H1 (cell line): ENCODE measurements at regions not wholly inside any gene's neighbourhood (a gene's known extent, or its start where the extent isn't known, plus 50 kb on each side); places are given as distances from the start of the nearest gene placed in this dataset.

Experiments
- CTCF ChIA-PET: fragments of 300-600 bp; sonication (Branson Sonifier 250); formaldehyde crosslinking; loops from one replicate; lab custom pipeline; 2021; ENCODE audit not compliant: partially characterized antibody; lab: Charles Lee
- POLR2A ChIA-PET: fragments of 300-600 bp; sonication (Branson Sonifier 250); formaldehyde crosslinking; loops from one replicate; lab custom pipeline; 2021; ENCODE audit warnings: inconsistent platforms; ENCODE audit not compliant: partially characterized antibody; lab: Charles Lee
- DNase-seq, 2 experiments: peaks; one replicate each; pipeline versions ENCODE4 v3.0.0 to v3.0.0-alpha.2; 2010 to 2022; ENCODE audit warnings: low spot score in 2 of 2, low read depth in 1 of 2, mixed read lengths in 1 of 2
- FAIRE-seq: peaks from 2 replicates; lab custom pipeline; 2011; peaks lifted over from hg19 to GRCh38; lab: Jason Lieb, UNC
- H2AFZ ChIP-seq: 2 replicates; pipeline ENCODE4 v1.8.1; 2012; ENCODE audit warnings: low read length, inconsistent platforms
- H2AK5ac ChIP-seq: 2 replicates; pipeline ENCODE4 v1.6.1; 2013; ENCODE audit warnings: low read depth, low read length
- H2BK120ac ChIP-seq: replicated peaks from 2 replicates; pipeline ENCODE3; 2013; ENCODE audit warnings: low read depth, low read length, inconsistent platforms
- H2BK12ac ChIP-seq: 2 replicates; pipeline ENCODE4 v1.6.1; 2013; ENCODE audit warnings: low read depth, low read length
- H2BK15ac ChIP-seq: 2 replicates; pipeline ENCODE4 v1.6.1; 2013; ENCODE audit warnings: low read length
- H2BK20ac ChIP-seq: 2 replicates; pipeline ENCODE4 v1.6.1; 2013; ENCODE audit warnings: low read length
- H2BK5ac ChIP-seq: 2 replicates; pipeline ENCODE4 v1.6.1; 2013; ENCODE audit warnings: low read depth, low read length
- H3K14ac ChIP-seq: 2 replicates; pipeline ENCODE4 v1.6.1; 2013; ENCODE audit warnings: inconsistent platforms; ENCODE audit not compliant: insufficient read length
- H3K18ac ChIP-seq: 2 replicates; pipeline ENCODE4 v1.6.1; 2013; ENCODE audit warnings: low read length; ENCODE audit errors: extremely low read depth
- H3K23ac ChIP-seq: 2 replicates; pipeline ENCODE4 v1.6.1; 2013; ENCODE audit warnings: inconsistent platforms; ENCODE audit not compliant: insufficient read length
- H3K23me2 ChIP-seq: 2 replicates; pipeline ENCODE4 v1.6.1; 2013; ENCODE audit warnings: low read depth, low read length
- H3K27ac ChIP-seq: 2 replicates; pipeline ENCODE4 v1.6.1; 2011; ENCODE audit warnings: low read depth, low read length, inconsistent platforms
- H3K27me3 ChIP-seq, 4 experiments: replicated peaks in 1 of 4; 1 replicate in 1 of 4; 2 replicates in 3 of 4; pipeline versions ENCODE4 v1.6.1 to v1.8.1; 2011 to 2013; ENCODE audit warnings: low read length in 3 of 4, mild to moderate bottlenecking in 3 of 4, inconsistent platforms in 2 of 4, mixed read lengths in 2 of 4, moderate library complexity in 1 of 4; ENCODE audit not compliant: control insufficient read depth in 3 of 4, insufficient read depth in 3 of 4; ENCODE audit errors: extremely low read depth in 1 of 4
- H3K36me3 ChIP-seq, 4 experiments: 2 replicates each; pipeline versions ENCODE4 v1.6.1 to v1.8.1; 2011 to 2013; ENCODE audit warnings: mild to moderate bottlenecking in 4 of 4, low read length in 3 of 4, moderate library complexity in 2 of 4, control low read depth in 1 of 4, inconsistent platforms in 1 of 4; ENCODE audit not compliant: insufficient read depth in 4 of 4, control insufficient read depth in 2 of 4
- H3K4ac ChIP-seq: replicated peaks from 2 replicates; pipeline ENCODE3; 2013; ENCODE audit warnings: low read length, low read depth, mixed read lengths, inconsistent platforms; ENCODE audit not compliant: insufficient read length
- H3K4me1 ChIP-seq, 4 experiments: replicated peaks in 1 of 4; 1 replicate in 1 of 4; 2 replicates in 3 of 4; pipeline versions ENCODE4 v1.6.1 to v1.8.1; 2011 to 2013; ENCODE audit warnings: low read length in 3 of 4, inconsistent platforms in 2 of 4, mixed read lengths in 1 of 4; ENCODE audit not compliant: insufficient read depth in 4 of 4, control insufficient read depth in 3 of 4
- H3K4me2 ChIP-seq, 2 experiments: 2 replicates each; pipeline versions ENCODE4 v1.6.1 to v1.8.1; 2011 to 2013; ENCODE audit warnings: low read depth in 2 of 2, low read length in 2 of 2, control low read depth in 1 of 2, inconsistent platforms in 1 of 2, mild to moderate bottlenecking in 1 of 2; ENCODE audit not compliant: insufficient read depth in 1 of 2
- H3K4me3 ChIP-seq, 4 experiments: fragments of 200-600, 300-600 bp in 1 of 4; sonication (generic), shearing (Covaris generic), sonication (Bioruptor Twin) in 1 of 4; 2 replicates each; pipeline versions ENCODE4 v1.5.1 to v1.8.1; 2011 to 2016; ENCODE audit warnings: low read length in 4 of 4, low read depth in 3 of 4, control low read depth in 2 of 4, inconsistent platforms in 2 of 4, mild to moderate bottlenecking in 2 of 4, mixed read lengths in 1 of 4, moderate library complexity in 1 of 4; ENCODE audit not compliant: insufficient read depth in 2 of 4; ENCODE audit errors: extremely low read depth in 1 of 4
- H3K56ac ChIP-seq: replicated peaks from 2 replicates; pipeline ENCODE3; 2013; ENCODE audit warnings: low read depth, mild to moderate bottlenecking, mixed read lengths, low read length, inconsistent platforms; ENCODE audit not compliant: insufficient read length
- H3K79me1 ChIP-seq: 2 replicates; pipeline ENCODE4 v1.6.1; 2013; ENCODE audit warnings: low read depth, low read length, control low read depth
- H3K79me2 ChIP-seq, 2 experiments: 2 replicates each; pipeline versions ENCODE4 v1.6.1 to v1.8.1; 2012 to 2013; ENCODE audit warnings: low read length in 2 of 2, mild to moderate bottlenecking in 2 of 2, inconsistent platforms in 1 of 2; ENCODE audit not compliant: insufficient read depth in 2 of 2, control insufficient read depth in 1 of 2
- H3K9ac ChIP-seq, 4 experiments: replicated peaks in 1 of 4; 1 replicate in 1 of 4; 2 replicates in 3 of 4; pipeline versions ENCODE4 v1.6.1 to v1.8.1; 2011 to 2013; ENCODE audit warnings: low read depth in 3 of 4, low read length in 3 of 4, control low read depth in 2 of 4, mild to moderate bottlenecking in 2 of 4, moderate library complexity in 2 of 4, inconsistent platforms in 1 of 4; ENCODE audit errors: extremely low read depth in 1 of 4
- H3K9me3 ChIP-seq, 2 experiments: 2 replicates each; pipeline versions ENCODE4 v1.6.1 to v1.8.1; 2012 to 2013; ENCODE audit warnings: mild to moderate bottlenecking in 2 of 2, moderate library complexity in 2 of 2, control low read depth in 1 of 2, inconsistent platforms in 1 of 2, low read depth in 1 of 2, low read length in 1 of 2, mixed read lengths in 1 of 2; ENCODE audit not compliant: insufficient read depth in 2 of 2
- H4K20me1 ChIP-seq, 2 experiments: replicated peaks in 1 of 2; 2 replicates each; pipeline versions ENCODE3 to v1.8.1; 2011 to 2013; ENCODE audit warnings: inconsistent platforms in 2 of 2, low read length in 2 of 2, mild to moderate bottlenecking in 1 of 2; ENCODE audit not compliant: insufficient read depth in 2 of 2, control insufficient read depth in 1 of 2
- H4K5ac ChIP-seq: 2 replicates; pipeline ENCODE4 v1.6.1; 2013; ENCODE audit warnings: low read length, low read depth, mixed read lengths, inconsistent platforms; ENCODE audit not compliant: insufficient read length
- H4K8ac ChIP-seq: 2 replicates; pipeline ENCODE4 v1.8.0; 2013; ENCODE audit warnings: mild to moderate bottlenecking, moderate library complexity, low read length, inconsistent platforms; ENCODE audit not compliant: insufficient read depth; ENCODE audit errors: extremely low read depth
- H4K91ac ChIP-seq: replicated peaks from 2 replicates; pipeline ENCODE3; 2013; ENCODE audit warnings: low read length, mixed read lengths, inconsistent platforms; ENCODE audit not compliant: insufficient read length
- GTF2F1 ChIP-seq: IDR thresholded peaks from 2 replicates; pipeline ENCODE4 v1.6.1; 2012; ENCODE audit warnings: low read depth, low read length, improper control_type of control experiment, borderline replicate concordance
- JUN ChIP-seq: IDR thresholded peaks from 2 replicates; pipeline ENCODE4 v1.6.1; 2011; ENCODE audit warnings: low read depth, mild to moderate bottlenecking, improper control_type of control experiment, low read length
- POLR2A ChIP-seq, 2 experiments: IDR thresholded peaks; 1 replicate in 1 of 2; 2 replicates in 1 of 2; pipeline ENCODE4 v1.6.1; 2011; ENCODE audit warnings: low read depth in 2 of 2, low read length in 2 of 2, mild to moderate bottlenecking in 2 of 2; ENCODE audit errors: control extremely low read depth in 1 of 2
- RFX5 ChIP-seq: IDR thresholded peaks from 2 replicates; pipeline ENCODE4 v1.6.1; 2011; ENCODE audit warnings: low read depth, low read length, improper control_type of control experiment, borderline replicate concordance
- SIN3A ChIP-seq, 2 experiments: IDR thresholded peaks in 1 of 2; conservative IDR thresholded peaks in 1 of 2; 2 replicates each; pipeline ENCODE4 v1.6.1; 2011 to 2012; ENCODE audit warnings: low read length in 2 of 2, improper control_type of control experiment in 1 of 2, low read depth in 1 of 2, mild to moderate bottlenecking in 1 of 2
- WGBS, 2 experiments: shearing (Covaris generic) in 1 of 2; methylation state at CpG; one replicate each; pipeline versions ENCODE4 v1.1.6 to v1.1.7; 2013 to 2015; ENCODE audit warnings: low lambda C conversion rate in 2 of 2, mixed read lengths in 2 of 2, inconsistent platforms in 1 of 2, low coverage in 1 of 2, missing lambda C conversion rate in 1 of 2; ENCODE audit not compliant: insufficient replicate concordance in 2 of 2, insufficient coverage in 1 of 2, insufficient read length in 1 of 2; ENCODE audit errors: extremely low coverage in 1 of 2, missing lambda C conversion rate in 1 of 2; 5-methylcytosine and 5-hydroxymethylcytosine counted together

GRCh38 chr1:38507563-38507962 lies 352.0 kb downstream of the RRAGC start:
- POLR2A ChIA-PET: interaction anchor here (1.1 kb wide), 2 partner anchors 83 to 461 kb away, joined by 3 read pairs; partner anchors contain the start of gene POU3F1
- DNase-seq (no peak), FAIRE-seq (no peak)
- Histone ChIP-seq H3K18ac (no peak overlapping the region), H3K27ac (no peak overlapping the region), H2BK120ac (no peak overlapping the region), H3K9me3 (no peaks in the 10 kb centered on the region), H4K20me1 (no peaks in the 10 kb centered on the region), H3K79me1 (no peaks in the 10 kb centered on the region), H3K4ac (no peak overlapping the region), H3K4me1 (peaks cover 0 to 9% (median 5%) of the 10 kb centered on the region in 4 experiments; a peak in 5 of 7 replicates), H3K79me2 (no peaks in the 10 kb centered on the region), H2BK12ac (no peak overlapping the region), H3K56ac (no peak overlapping the region), H3K23ac (no peak overlapping the region), H3K9ac (no peak overlapping the region), H2AFZ (no peak overlapping the region), H3K36me3 (no peaks in the 10 kb centered on the region), H3K23me2 (no peaks in the 10 kb centered on the region; the same call in 1 of the 2 replicates), H2BK15ac (no peak overlapping the region), H4K91ac (no peak overlapping the region), H3K14ac (no peak overlapping the region), H3K27me3 (peaks cover 0 to 2% (median 0%) of the 10 kb centered on the region in 4 experiments; a peak in 1 of 7 replicates), H3K4me3 (no peak overlapping the region), H3K4me2 (no peak overlapping the region), H2AK5ac (no peak overlapping the region), H4K8ac (no peak overlapping the region), H2BK20ac (no peak overlapping the region), H2BK5ac (no peak overlapping the region), H4K5ac (no peak overlapping the region)
- 93% methylated on average over 6 of the region's 6 CpGs; no CpG with 5 or more reads in 1 of the 2 experiments for WGBS, 2 experiments
- CTCF ChIA-PET: interaction anchor here (1.0 to 2.0 kb wide), 5 partner anchors 10 to 327 kb away, joined by 3 to 5 read pairs (median 3); no protein-coding TSS in a partner anchor
- TF ChIP-seq GTF2F1: no peak
- no peak for TF ChIP-seq RFX5
- TF ChIP-seq SIN3A (conservative IDR thresholded peaks at IDR 0.05 in 1 of 2, IDR thresholded peaks at IDR 0.05 in 1 of 2; ENCODE audit: low read depth in 1 of 2, low read length in 2 of 2): no peak
- TF ChIP-seq JUN: no peak
- TF ChIP-seq POLR2A (IDR thresholded peaks at IDR 0.05; ENCODE audit: control extremely low read depth in 1 of 2, low read depth in 2 of 2, low read length in 2 of 2): no peak
